Cardiac muscle cell (in vitro differentiated cells and primary cell): ENCODE measurements at regions not wholly inside any gene's neighbourhood (a gene's known extent, or its start where the extent isn't known, plus 50 kb on each side); places are given as distances from the start of the nearest gene placed in this dataset.

Source experiments
- DNase-seq, 2 donors: peaks; one replicate each; pipeline versions ENCODE4 v3.0.0 to v3.0.0-alpha.2; 2010 to 2017; ENCODE audit warnings: low read depth in 1 of 2, low spot score in 1 of 2
- H3K27ac ChIP-seq: fragments of 200-600 bp; sonication (generic); 2 replicates; pipeline ENCODE4 v1.5.1; 2016
- H3K27me3 ChIP-seq: fragments of 200-600 bp; sonication (generic); 2 replicates; pipeline ENCODE4 v1.6.0; 2016; ENCODE audit warnings: control low read depth
- H3K36me3 ChIP-seq: fragments of 200-600 bp; sonication (generic); 2 replicates; pipeline ENCODE4 v1.5.1; 2016; ENCODE audit warnings: control low read depth
- H3K4me1 ChIP-seq: fragments of 200-600 bp; sonication (generic); 2 replicates; pipeline ENCODE4 v1.8.1; 2017; ENCODE audit warnings: low read depth, mild to moderate bottlenecking, mixed run types
- H3K4me3 ChIP-seq: fragments of 200-600 bp; sonication (generic); 2 replicates; pipeline ENCODE4 v1.5.1; 2016; ENCODE audit warnings: mild to moderate bottlenecking
- H3K9me3 ChIP-seq: fragments of 200-600 bp; sonication (generic); 2 replicates; pipeline ENCODE4 v1.5.1; 2017; ENCODE audit warnings: low read depth, mild to moderate bottlenecking, control low read depth
- CTCF ChIP-seq: IDR thresholded peaks from 2 replicates; pipeline ENCODE4 v1.5.1; 2012; ENCODE audit warnings: low read depth, mild to moderate bottlenecking, low read length

- peak in 1 of 2 donors; percentile 15 for DNase-seq
- no peaks in the 10 kb centered on the region for H3K4me1 ChIP-seq
- H3K4me3 ChIP-seq = no peak overlapping the region
- no peak overlapping the region for H3K27ac ChIP-seq
- TF ChIP-seq CTCF = no peak
- H3K27me3 ChIP-seq = no peaks in the 10 kb centered on the region
- no peaks in the 10 kb centered on the region for H3K9me3 ChIP-seq
- H3K36me3 ChIP-seq = no peaks in the 10 kb centered on the region
Measured at GRCh38 chr1:229114315-229114714, 156.6 kb upstream of the RAB4A start.

GRCh38 chr1:229114850-229115365 lies 156.0 kb upstream of the RAB4A start:
- no peak for TF ChIP-seq CTCF
- no peaks in the 10 kb centered on the region for H3K4me1 ChIP-seq
- H3K9me3 ChIP-seq = no peaks in the 10 kb centered on the region
- H3K36me3 ChIP-seq = no peaks in the 10 kb centered on the region
- H3K27me3 ChIP-seq = no peaks in the 10 kb centered on the region
- no peak overlapping the region for H3K27ac ChIP-seq
- no peak overlapping the region for H3K4me3 ChIP-seq
- peak in 1 of 2 donors; percentile 25 for DNase-seq

GRCh38 chr1:229116114-229116513 lies 154.8 kb upstream of the RAB4A start:
- H3K36me3 ChIP-seq = no peaks in the 10 kb centered on the region
- no peaks in the 10 kb centered on the region for H3K4me1 ChIP-seq
- H3K4me3 ChIP-seq = no peak overlapping the region
- H3K9me3 ChIP-seq = no peaks in the 10 kb centered on the region
- TF ChIP-seq CTCF = no peak
- no peak overlapping the region for H3K27ac ChIP-seq
- H3K27me3 ChIP-seq = no peaks in the 10 kb centered on the region
- peak in 1 of 2 donors; percentile 67 for DNase-seq

- no peak overlapping the region for H3K27ac ChIP-seq
Measured at GRCh38 chr1:229117664-229118300, 153.1 kb upstream of the RAB4A start.

GRCh38 chr1:229118477-229119061 lies 152.3 kb upstream of the RAB4A start:
- H3K9me3 ChIP-seq = no peaks in the 10 kb centered on the region
- H3K4me3 ChIP-seq = no peak overlapping the region
- no peak overlapping the region for H3K27ac ChIP-seq
- H3K36me3 ChIP-seq = no peaks in the 10 kb centered on the region
- no peak for DNase-seq
- no peaks in the 10 kb centered on the region for H3K4me1 ChIP-seq
- no peaks in the 10 kb centered on the region for H3K27me3 ChIP-seq
- TF ChIP-seq CTCF = no peak

More at GRCh38 chr1:229117664-229118300, 153.1 kb upstream of the RAB4A start:
- no peaks in the 10 kb centered on the region for H3K36me3 ChIP-seq
- H3K27me3 ChIP-seq = no peaks in the 10 kb centered on the region
- no peaks in the 10 kb centered on the region for H3K9me3 ChIP-seq
- no peak for TF ChIP-seq CTCF
- DNase-seq = peak in 1 of 2 donors; percentile 32
- H3K4me3 ChIP-seq = no peak overlapping the region
- H3K4me1 ChIP-seq = no peaks in the 10 kb centered on the region
